ENCODE measurements at regions not wholly inside any gene's neighbourhood (a gene's known extent, or its start where the extent isn't known, plus 50 kb on each side); places are given as distances from the start of the nearest gene placed in this dataset.

- no peak overlapping the region for H3K4me3 ChIP-seq (replicated peaks in 1 of 3; ENCODE audit: low read depth in 2 of 3, low read length in 3 of 3)
- 100% methylated on average over 1 of the region's 2 CpGs for WGBS (ENCODE audit: insufficient coverage)
These were observed 123.7 kb upstream of the GJB5 start for GRCh38 chr1:34631126-34631525.

GRCh38 chr1:34639701-34640100 lies 115.1 kb upstream of the GJB5 start:
- Histone ChIP-seq H3K4me3 (replicated peaks in 1 of 3; ENCODE audit: low read depth in 2 of 3, low read length in 3 of 3) (no peak overlapping the region), H3K9me3 (replicated peaks in 1 of 2; ENCODE audit: control insufficient read depth in 1 of 2, insufficient read depth in 1 of 2, low read length in 2 of 2) (no peaks in the 10 kb centered on the region), H3K9ac (ENCODE audit: insufficient read depth, low read length, poor library complexity, severe bottlenecking) (no peak overlapping the region), H4K20me1 (ENCODE audit: insufficient read depth, low read length) (no peaks in the 10 kb centered on the region), H3K4me2 (replicated peaks; ENCODE audit: extremely low read depth, low read length, poor library complexity, severe bottlenecking) (no peak overlapping the region), H3K4me1 (ENCODE audit: control insufficient read depth in 1 of 2, insufficient read depth in 2 of 2, low read length in 2 of 2) (no peaks in the 10 kb centered on the region), H2AFZ (ENCODE audit: insufficient read depth, low read depth, low read length, poor library complexity, severe bottlenecking) (no peak overlapping the region), H3K27me3 (ENCODE audit: control insufficient read depth in 2 of 2, insufficient read depth in 2 of 2, low read length in 2 of 2) (no peaks in the 10 kb centered on the region), H3K27ac (ENCODE audit: low read depth in 1 of 2, low read length in 2 of 2) (no peak overlapping the region), H3K79me2 (ENCODE audit: insufficient read depth, low read length) (no peaks in the 10 kb centered on the region), H3K36me3 (replicated peaks in 1 of 2; ENCODE audit: control insufficient read depth in 1 of 2, insufficient read depth in 2 of 2, low read length in 2 of 2) (no peaks in the 10 kb centered on the region)
- 92% methylated on average over 8 of the region's 9 CpGs for WGBS (ENCODE audit: insufficient coverage)
- peaks cover 0 to 7% (median 5%) of the 10 kb centered on the region in 3 donors for H3K27me3 Mint-ChIP-seq (ENCODE audit: low read depth in 3 of 3)
- no peak for DNase-seq
- H3K36me3 Mint-ChIP-seq, result no peaks in the 10 kb centered on the region
- H3K4me3 Mint-ChIP-seq, result no peak overlapping the region
- H3K9me3 Mint-ChIP-seq, result peaks cover 0 to 2% (median 0%) of the 10 kb centered on the region in 7 donors
- no peak overlapping the region for H3K27ac Mint-ChIP-seq
- intact Hi-C loops (cut with micrococcal nuclease), result no loop called here
- H3K4me1 Mint-ChIP-seq, result no peaks in the 10 kb centered on the region
- no peak for TF ChIP-seq CTCF (IDR thresholded peaks at IDR 0.05)

More at GRCh38 chr1:34631126-34631525, 123.7 kb upstream of the GJB5 start:
- H2AFZ ChIP-seq (ENCODE audit: insufficient read depth, low read depth, low read length, poor library complexity, severe bottlenecking), result no peak overlapping the region
- intact Hi-C loops (cut with micrococcal nuclease), result no loop called here
- no peaks in the 10 kb centered on the region for H3K4me1 Mint-ChIP-seq
- H3K9me3 ChIP-seq (replicated peaks in 1 of 2; ENCODE audit: control insufficient read depth in 1 of 2, insufficient read depth in 1 of 2, low read length in 2 of 2), result peaks cover 0 to 10% of the 10 kb centered on the region in 2 donors
- H3K9me3 Mint-ChIP-seq, result peaks cover 0 to 12% (median 5%) of the 10 kb centered on the region in 7 donors
- no peak for DNase-seq
- no peaks in the 10 kb centered on the region for H3K27me3 ChIP-seq (ENCODE audit: control insufficient read depth in 2 of 2, insufficient read depth in 2 of 2, low read length in 2 of 2)
- peaks cover 26 to 33% of the 10 kb centered on the region in 2 donors for H3K4me1 ChIP-seq (ENCODE audit: control insufficient read depth in 1 of 2, insufficient read depth in 2 of 2, low read length in 2 of 2)
- H3K4me3 Mint-ChIP-seq, result no peak overlapping the region
- peaks cover 0 to 2% (median 2%) of the 10 kb centered on the region in 3 donors for H3K27me3 Mint-ChIP-seq (ENCODE audit: low read depth in 3 of 3)
- no peak for TF ChIP-seq CTCF (IDR thresholded peaks at IDR 0.05)
- no peaks in the 10 kb centered on the region for H3K79me2 ChIP-seq (ENCODE audit: insufficient read depth, low read length)
- H3K36me3 ChIP-seq (replicated peaks in 1 of 2; ENCODE audit: control insufficient read depth in 1 of 2, insufficient read depth in 2 of 2, low read length in 2 of 2), result no peaks in the 10 kb centered on the region
- no peak overlapping the region for H3K27ac Mint-ChIP-seq
- H3K27ac ChIP-seq (ENCODE audit: low read depth in 1 of 2, low read length in 2 of 2), result no peak overlapping the region
- no peaks in the 10 kb centered on the region for H3K36me3 Mint-ChIP-seq
- H3K4me2 ChIP-seq (replicated peaks; ENCODE audit: extremely low read depth, low read length, poor library complexity, severe bottlenecking), result no peak overlapping the region
- no peak overlapping the region for H3K9ac ChIP-seq (ENCODE audit: insufficient read depth, low read length, poor library complexity, severe bottlenecking)
- H4K20me1 ChIP-seq (ENCODE audit: insufficient read depth, low read length), result no peaks in the 10 kb centered on the region
